Transverse colon (tissue), 4 donors: ENCODE measurements at regions not wholly inside any gene's neighbourhood (a gene's known extent, or its start where the extent isn't known, plus 50 kb on each side); places are given as distances from the start of the nearest gene placed in this dataset.

ENCODE experiments used
- DNase-seq: peaks from one replicate; pipeline ENCODE4 v3.0.0-alpha.2; 2019
- H3K27ac ChIP-seq, 4 donors: fragments of 200-600 bp; sonication (generic); 2 replicates each; pipeline ENCODE4 v1.5.1; 2016 to 2018; ENCODE audit warnings: inconsistent platforms in 4 of 4
- H3K27me3 ChIP-seq: fragments of 200-600 bp; sonication (generic); 2 replicates; pipeline ENCODE4 v1.5.1; 2017; ENCODE audit warnings: inconsistent platforms
- H3K36me3 ChIP-seq, 4 donors: fragments of 200-600 bp; sonication (generic); 2 replicates each; pipeline ENCODE4 v1.5.1; 2017 to 2019; ENCODE audit warnings: inconsistent platforms in 4 of 4
- H3K4me1 ChIP-seq, 4 donors: fragments of 200-600 bp; sonication (generic); 2 replicates each; pipeline ENCODE4 v1.5.1; 2017 to 2020; ENCODE audit warnings: inconsistent platforms in 4 of 4
- H3K4me3 ChIP-seq, 4 donors: fragments of 200-600 bp; sonication (generic); 1 replicate in 1 of 4; 2 replicates in 3 of 4; pipeline versions ENCODE4 v1.5.1 to v1.6.1; 2017 to 2019; ENCODE audit warnings: inconsistent platforms in 4 of 4
- H3K9me3 ChIP-seq, 2 donors: fragments of 200-600 bp; sonication (generic); 2 replicates each; pipeline ENCODE4 v1.5.1; 2017 to 2019; ENCODE audit warnings: inconsistent platforms in 2 of 2
- EP300 ChIP-seq: sonication (generic); formaldehyde crosslinking; IDR thresholded peaks from one replicate; pipeline ENCODE4 v1.6.1; 2017; ENCODE audit warnings: antibody characterized with exemption, low read depth
- POLR2A ChIP-seq: fragments of 450-650 bp; IDR thresholded peaks from one replicate; pipeline ENCODE4 v1.6.1; 2016; ENCODE audit warnings: antibody characterized with exemption, mild to moderate bottlenecking, moderate library complexity
- POLR2AphosphoS5 ChIP-seq, 3 donors: sonication (generic); formaldehyde crosslinking; IDR thresholded peaks; one replicate each; pipeline ENCODE4 v1.6.1; 2016; ENCODE audit warnings: antibody characterized with exemption in 3 of 3
- WGBS, 2 donors: methylation state at CpG; one replicate each; pipeline ENCODE4 v1.1.5; 2018; ENCODE audit warnings: low coverage in 1 of 2; 5-methylcytosine and 5-hydroxymethylcytosine counted together
- in situ Hi-C, 4 donors: fragments of 200-750 bp; cut with MboI; loops; one replicate each; pipeline versions ENCODE4 v1.15.0 to v1.15.1; 2017; ENCODE audit warnings: low sequenced_read_pairs in 3 of 4, low pct_ligation_motif_present in 1 of 4, low pct_unique_long_range_greater_than_20kb in 1 of 4
- intact Hi-C: fragments of 100-400 bp; cut with DNase I; formaldehyde crosslinking; loops from one replicate; pipeline ENCODE4 v1.15.1; 2023; ENCODE audit warnings: low total_unique reads
- TF ChIP-seq, protein P1 (sequence below), 5 experiments: fragments of 200-600 bp in 3 of 5; fragments of 450-650 bp in 2 of 5; sonication (generic) in 3 of 5; IDR thresholded peaks; 1 replicate in 2 of 5; 2 replicates in 3 of 5; pipeline ENCODE4 v1.5.1; 2016 to 2017; ENCODE audit warnings: antibody characterized with exemption in 5 of 5, inconsistent platforms in 3 of 5, mild to moderate bottlenecking in 2 of 5, moderate library complexity in 1 of 5

DNA sequence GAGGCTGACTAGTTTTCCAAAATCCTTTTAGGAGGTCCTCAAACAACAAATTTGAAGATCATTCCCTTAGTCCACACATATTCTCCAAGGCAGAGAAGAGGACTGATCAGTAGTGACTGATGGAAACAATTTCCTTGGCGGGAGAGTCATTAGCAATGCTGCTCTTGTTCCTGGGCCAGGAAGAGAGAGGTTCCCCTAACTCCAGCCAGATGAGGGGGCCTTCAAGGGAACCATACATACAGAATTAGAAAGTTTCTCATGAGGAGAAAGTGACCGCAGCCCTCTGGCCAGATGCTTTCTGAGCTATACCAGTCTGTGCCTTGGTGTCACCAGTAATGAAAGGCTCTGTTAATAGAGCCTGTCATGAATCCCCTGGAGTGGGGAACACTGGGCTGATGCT is 539.4 kb downstream of the BNC2 start:
- Histone ChIP-seq H3K9me3 (no peaks in the 10 kb centered on the region), H3K36me3 (no peaks in the 10 kb centered on the region), H3K4me1 (no peaks in the 10 kb centered on the region), H3K27ac (no peak overlapping the region), H3K27me3 (no peaks in the 10 kb centered on the region), H3K4me3 (no peak overlapping the region)
- in situ Hi-C loops (no loop called here), intact Hi-C loops (no loop called here)
- 95% methylated on average over 2 of the region's 2 CpGs; no CpG with 5 or more reads in 1 of the 2 donors for WGBS, 2 donors
- TF ChIP-seq POLR2AphosphoS5 (IDR thresholded peaks at IDR 0.05) (no peak), POLR2A (no peak), EP300 (no peak)
- TF ChIP-seq, protein P1, sequence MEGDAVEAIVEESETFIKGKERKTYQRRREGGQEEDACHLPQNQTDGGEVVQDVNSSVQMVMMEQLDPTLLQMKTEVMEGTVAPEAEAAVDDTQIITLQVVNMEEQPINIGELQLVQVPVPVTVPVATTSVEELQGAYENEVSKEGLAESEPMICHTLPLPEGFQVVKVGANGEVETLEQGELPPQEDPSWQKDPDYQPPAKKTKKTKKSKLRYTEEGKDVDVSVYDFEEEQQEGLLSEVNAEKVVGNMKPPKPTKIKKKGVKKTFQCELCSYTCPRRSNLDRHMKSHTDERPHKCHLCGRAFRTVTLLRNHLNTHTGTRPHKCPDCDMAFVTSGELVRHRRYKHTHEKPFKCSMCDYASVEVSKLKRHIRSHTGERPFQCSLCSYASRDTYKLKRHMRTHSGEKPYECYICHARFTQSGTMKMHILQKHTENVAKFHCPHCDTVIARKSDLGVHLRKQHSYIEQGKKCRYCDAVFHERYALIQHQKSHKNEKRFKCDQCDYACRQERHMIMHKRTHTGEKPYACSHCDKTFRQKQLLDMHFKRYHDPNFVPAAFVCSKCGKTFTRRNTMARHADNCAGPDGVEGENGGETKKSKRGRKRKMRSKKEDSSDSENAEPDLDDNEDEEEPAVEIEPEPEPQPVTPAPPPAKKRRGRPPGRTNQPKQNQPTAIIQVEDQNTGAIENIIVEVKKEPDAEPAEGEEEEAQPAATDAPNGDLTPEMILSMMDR (IDR thresholded peaks at IDR 0.05), result no peak
- DNase-seq, result no peak

DNA sequence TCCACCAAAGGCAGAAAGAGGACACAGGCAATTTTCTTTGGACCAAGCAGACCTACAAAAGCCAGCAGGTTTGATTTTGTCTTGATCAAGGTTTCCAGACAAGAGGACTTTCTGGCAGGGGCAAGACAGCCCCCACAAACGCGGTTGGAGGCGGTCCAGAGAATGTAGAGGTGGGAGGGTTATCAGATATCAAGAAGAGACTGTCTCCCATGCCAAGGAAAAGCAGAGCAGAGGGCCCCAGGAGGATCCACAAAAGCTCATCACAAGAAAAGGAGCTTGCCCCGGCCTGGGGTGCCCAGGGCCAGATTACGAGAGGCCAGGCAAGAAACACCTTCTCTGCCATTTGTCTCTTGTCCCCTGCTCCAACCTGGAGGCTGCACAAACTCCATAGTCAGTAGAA is 538.9 kb downstream of the BNC2 start:
- DNase-seq, result no peak
- intact Hi-C loops (no loop called here), in situ Hi-C loops (no loop called here)
- no peak for TF ChIP-seq EP300
- TF ChIP-seq POLR2AphosphoS5 (IDR thresholded peaks at IDR 0.05), result no peak
- TF ChIP-seq, protein P1 (IDR thresholded peaks at IDR 0.05), result no peak
- TF ChIP-seq POLR2A, result no peak
- H3K27me3 ChIP-seq, result no peaks in the 10 kb centered on the region
- no peak overlapping the region for H3K27ac ChIP-seq
- H3K4me1 ChIP-seq, result no peaks in the 10 kb centered on the region
- no peaks in the 10 kb centered on the region for H3K36me3 ChIP-seq
- H3K9me3 ChIP-seq, result no peaks in the 10 kb centered on the region
- H3K4me3 ChIP-seq, result no peak overlapping the region
- 86 to 100% methylated on average over 3 to 5 of the region's 5 CpGs for WGBS, 2 donors

DNA sequence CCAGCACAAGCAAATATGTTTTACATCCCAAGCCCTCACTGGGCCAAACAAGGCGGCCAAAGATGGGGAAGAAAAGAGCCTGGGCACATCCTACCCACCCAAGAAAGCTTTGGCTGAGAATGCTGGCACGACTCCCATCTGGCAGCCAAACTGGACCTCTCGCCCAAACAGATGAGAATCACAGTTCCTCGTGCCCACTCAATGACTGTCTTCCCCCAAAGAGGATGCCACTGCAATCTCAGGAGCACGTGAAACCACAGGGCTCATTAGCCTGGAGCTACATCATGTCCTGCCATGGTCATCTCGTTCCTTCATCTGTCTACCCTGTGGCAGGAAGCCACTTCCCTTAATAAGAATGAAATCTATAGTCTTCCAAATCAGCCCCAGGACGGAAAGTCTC is 536.8 kb downstream of the BNC2 start:
- in situ Hi-C loops (no loop called here), intact Hi-C loops (no loop called here)
- TF ChIP-seq EP300 (no peak), POLR2AphosphoS5 (IDR thresholded peaks at IDR 0.05) (no peak), POLR2A (no peak)
- TF ChIP-seq, protein P1 (IDR thresholded peaks at IDR 0.05), result no peak
- H3K4me1 ChIP-seq, result no peaks in the 10 kb centered on the region
- H3K27me3 ChIP-seq, result no peaks in the 10 kb centered on the region
- DNase-seq, result no peak
- H3K27ac ChIP-seq, result no peak overlapping the region
- WGBS, 2 donors, result 83% methylated on average over 7 of the region's 7 CpGs; no CpG with 5 or more reads in 1 of the 2 donors
- no peaks in the 10 kb centered on the region for H3K36me3 ChIP-seq
- no peak overlapping the region for H3K4me3 ChIP-seq
- no peaks in the 10 kb centered on the region for H3K9me3 ChIP-seq

- Histone ChIP-seq H3K9me3 (no peaks in the 10 kb centered on the region), H3K27ac (peak overlapping the region; percentile 21 to 64 (median 32)), H3K36me3 (no peaks in the 10 kb centered on the region), H3K27me3 (no peaks in the 10 kb centered on the region), H3K4me3 (no peak overlapping the region), H3K4me1 (no peaks in the 10 kb centered on the region)
- peak; percentile 43 for DNase-seq
- in situ Hi-C loops, result no loop called here
- TF ChIP-seq POLR2AphosphoS5 (IDR thresholded peaks at IDR 0.05), result peak; percentile 64 to 76 (median 70)
- TF ChIP-seq EP300, result peak; percentile 13
- TF ChIP-seq, protein P1 (IDR thresholded peaks at IDR 0.05), result no peak
- WGBS, 2 donors, result 86 to 88% methylated on average over 5 to 7 of the region's 7 CpGs
- intact Hi-C loops, result no loop called here
Observed at GRCh38 chr9:16335788-16336580, 534.5 kb downstream of the BNC2 start.
